Thyroid gland (tissue), 4 donors: ENCODE measurements at regions not wholly inside any gene's neighbourhood (a gene's known extent, or its start where the extent isn't known, plus 50 kb on each side); places are given as distances from the start of the nearest gene placed in this dataset.

Experiments
- DNase-seq, 2 donors: peaks; one replicate each; pipeline ENCODE4 v3.0.0-alpha.2; 2019
- H3K27ac ChIP-seq, 3 donors: fragments of 200-600 bp; sonication (generic); 1 replicate in 2 of 3; 2 replicates in 1 of 3; pipeline ENCODE4 v1.5.1; 2016 to 2019; ENCODE audit warnings: mild to moderate bottlenecking in 1 of 3, moderate library complexity in 1 of 3
- H3K27me3 ChIP-seq: fragments of 200-600 bp; sonication (generic); one replicate; pipeline ENCODE4 v1.5.1; 2019
- H3K36me3 ChIP-seq, 2 donors: fragments of 200-600 bp; sonication (generic); one replicate each; pipeline ENCODE4 v1.5.1; 2016 to 2019
- H3K4me1 ChIP-seq, 2 donors: fragments of 200-600 bp; sonication (generic); one replicate each; pipeline ENCODE4 v1.5.1; 2017 to 2019
- H3K4me3 ChIP-seq, 3 donors: fragments of 200-600 bp; sonication (generic); replicated peaks in 1 of 3; 1 replicate in 2 of 3; 2 replicates in 1 of 3; pipeline ENCODE4 v1.5.1; 2016; ENCODE audit warnings: mild to moderate bottlenecking in 1 of 3
- H3K9me3 ChIP-seq: fragments of 200-600 bp; sonication (generic); one replicate; pipeline ENCODE4 v1.5.1; 2017
- POLR2A ChIP-seq, 2 donors: fragments of 450-650 bp; IDR thresholded peaks; one replicate each; pipeline ENCODE4 v1.6.1; 2017; ENCODE audit warnings: antibody characterized with exemption in 2 of 2, mild to moderate bottlenecking in 2 of 2, moderate library complexity in 1 of 2
- WGBS, 2 donors: methylation state at CpG; one replicate each; pipeline ENCODE4 v1.1.5; 2017; 5-methylcytosine and 5-hydroxymethylcytosine counted together
- intact Hi-C: fragments of 100-400 bp; cut with DNase I; formaldehyde crosslinking; loops from one replicate; pipeline ENCODE4 v1.15.1; 2023
- TF ChIP-seq, protein P1 (sequence below), 6 experiments: fragments of 200-600 bp in 3 of 6; fragments of 450-650 bp in 3 of 6; sonication (generic) in 3 of 6; IDR thresholded peaks; one replicate each; pipeline ENCODE4 v1.5.1; 2016 to 2019; ENCODE audit warnings: antibody characterized with exemption in 6 of 6, mild to moderate bottlenecking in 2 of 6, inconsistent platforms in 1 of 6, moderate library complexity in 1 of 6

DNA sequence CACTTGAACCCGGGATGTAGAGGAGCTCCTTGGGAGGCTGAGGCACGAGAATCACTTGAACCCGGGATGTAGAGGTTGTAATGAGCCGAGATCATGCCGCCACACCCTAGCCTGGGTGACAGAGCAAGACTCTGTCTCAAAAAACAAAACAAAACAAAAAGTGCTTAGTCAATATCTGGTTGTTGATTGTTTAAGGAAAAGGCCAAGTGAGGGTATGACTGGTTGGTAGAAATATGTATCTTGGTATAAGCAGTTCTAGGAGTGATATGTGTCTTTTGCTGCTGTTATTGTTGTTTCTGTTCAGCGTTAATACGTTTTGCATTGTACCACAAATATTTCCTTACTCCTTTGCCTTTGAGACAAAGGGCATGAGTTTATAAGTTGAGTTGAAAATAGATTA lies 210.7 kb upstream of the DMRT1 start:
- no peak for DNase-seq
- TF ChIP-seq, protein P1, sequence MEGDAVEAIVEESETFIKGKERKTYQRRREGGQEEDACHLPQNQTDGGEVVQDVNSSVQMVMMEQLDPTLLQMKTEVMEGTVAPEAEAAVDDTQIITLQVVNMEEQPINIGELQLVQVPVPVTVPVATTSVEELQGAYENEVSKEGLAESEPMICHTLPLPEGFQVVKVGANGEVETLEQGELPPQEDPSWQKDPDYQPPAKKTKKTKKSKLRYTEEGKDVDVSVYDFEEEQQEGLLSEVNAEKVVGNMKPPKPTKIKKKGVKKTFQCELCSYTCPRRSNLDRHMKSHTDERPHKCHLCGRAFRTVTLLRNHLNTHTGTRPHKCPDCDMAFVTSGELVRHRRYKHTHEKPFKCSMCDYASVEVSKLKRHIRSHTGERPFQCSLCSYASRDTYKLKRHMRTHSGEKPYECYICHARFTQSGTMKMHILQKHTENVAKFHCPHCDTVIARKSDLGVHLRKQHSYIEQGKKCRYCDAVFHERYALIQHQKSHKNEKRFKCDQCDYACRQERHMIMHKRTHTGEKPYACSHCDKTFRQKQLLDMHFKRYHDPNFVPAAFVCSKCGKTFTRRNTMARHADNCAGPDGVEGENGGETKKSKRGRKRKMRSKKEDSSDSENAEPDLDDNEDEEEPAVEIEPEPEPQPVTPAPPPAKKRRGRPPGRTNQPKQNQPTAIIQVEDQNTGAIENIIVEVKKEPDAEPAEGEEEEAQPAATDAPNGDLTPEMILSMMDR (IDR thresholded peaks at IDR 0.05) = no peak
- TF ChIP-seq POLR2A (IDR thresholded peaks at IDR 0.05) = no peak
- no peaks in the 10 kb centered on the region for H3K9me3 ChIP-seq
- H3K27ac ChIP-seq = no peak overlapping the region
- WGBS, 2 donors = 91 to 95% methylated on average over 7 of the region's 7 CpGs
- no peaks in the 10 kb centered on the region for H3K27me3 ChIP-seq
- H3K4me1 ChIP-seq = peaks cover 9 to 10% of the 10 kb centered on the region in 2 donors
- no peaks in the 10 kb centered on the region for H3K36me3 ChIP-seq
- intact Hi-C loops = no loop called here
- H3K4me3 ChIP-seq = no peak overlapping the region

DNA sequence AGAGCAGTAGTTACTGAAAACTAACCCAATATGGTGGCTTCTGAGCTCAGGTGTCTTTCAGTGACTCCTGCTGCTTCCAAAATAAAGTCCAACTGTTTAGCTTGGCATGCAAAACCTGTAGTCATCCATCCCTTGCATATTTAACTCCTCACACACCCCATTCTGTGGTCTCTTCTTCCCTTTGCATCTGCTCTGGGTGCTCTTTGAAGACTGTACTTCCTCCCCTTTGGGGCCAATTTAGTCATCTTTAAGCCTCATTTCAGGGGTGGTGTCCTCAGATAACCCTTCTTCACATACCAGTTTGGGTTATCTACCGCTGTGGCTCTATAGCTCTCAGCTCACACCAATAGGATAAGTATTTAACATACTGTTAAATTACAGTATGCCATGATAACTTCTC lies 209.9 kb upstream of the DMRT1 start:
- Histone ChIP-seq H3K9me3 (no peaks in the 10 kb centered on the region), H3K4me3 (no peak overlapping the region), H3K4me1 (peaks cover 2 to 3% of the 10 kb centered on the region in 2 donors), H3K36me3 (no peaks in the 10 kb centered on the region), H3K27ac (no peak overlapping the region), H3K27me3 (no peaks in the 10 kb centered on the region)
- no peak for DNase-seq
- TF ChIP-seq, protein P1 (IDR thresholded peaks at IDR 0.05) = no peak
- no peak for TF ChIP-seq POLR2A (IDR thresholded peaks at IDR 0.05)
- intact Hi-C loops = no loop called here
- 84 to 87% methylated on average over 1 of the region's 1 CpG for WGBS, 2 donors

DNA sequence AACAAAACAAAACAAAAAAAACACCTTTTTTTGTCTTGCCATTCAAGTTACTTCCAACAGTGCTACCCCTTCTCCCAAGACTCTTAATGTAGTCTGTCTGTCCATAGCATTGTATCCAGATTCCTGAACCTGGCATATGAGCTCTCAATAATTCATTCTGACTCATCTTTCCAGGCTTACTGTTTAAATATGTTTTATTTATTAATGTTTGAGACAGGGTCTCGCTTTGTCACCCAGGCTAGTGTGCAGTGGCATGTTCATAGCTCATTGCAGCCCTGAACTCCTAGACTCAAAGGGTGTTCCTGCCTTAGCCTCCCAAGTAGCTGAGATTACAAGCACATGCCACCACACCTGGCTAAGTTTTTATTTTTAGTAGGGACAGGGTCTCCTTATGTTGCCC lies 208.0 kb upstream of the DMRT1 start:
- DNase-seq = no peak
- 91 to 100% methylated on average over 1 of the region's 1 CpG for WGBS, 2 donors
- no peak overlapping the region for H3K4me3 ChIP-seq
- peaks cover 0 to 2% of the 10 kb centered on the region in 2 donors for H3K4me1 ChIP-seq
- no peaks in the 10 kb centered on the region for H3K36me3 ChIP-seq
- TF ChIP-seq POLR2A (IDR thresholded peaks at IDR 0.05) = no peak
- TF ChIP-seq, protein P1 (IDR thresholded peaks at IDR 0.05) = no peak
- H3K9me3 ChIP-seq = no peaks in the 10 kb centered on the region
- intact Hi-C loops = no loop called here
- H3K27ac ChIP-seq = no peak overlapping the region
- H3K27me3 ChIP-seq = no peaks in the 10 kb centered on the region

DNA sequence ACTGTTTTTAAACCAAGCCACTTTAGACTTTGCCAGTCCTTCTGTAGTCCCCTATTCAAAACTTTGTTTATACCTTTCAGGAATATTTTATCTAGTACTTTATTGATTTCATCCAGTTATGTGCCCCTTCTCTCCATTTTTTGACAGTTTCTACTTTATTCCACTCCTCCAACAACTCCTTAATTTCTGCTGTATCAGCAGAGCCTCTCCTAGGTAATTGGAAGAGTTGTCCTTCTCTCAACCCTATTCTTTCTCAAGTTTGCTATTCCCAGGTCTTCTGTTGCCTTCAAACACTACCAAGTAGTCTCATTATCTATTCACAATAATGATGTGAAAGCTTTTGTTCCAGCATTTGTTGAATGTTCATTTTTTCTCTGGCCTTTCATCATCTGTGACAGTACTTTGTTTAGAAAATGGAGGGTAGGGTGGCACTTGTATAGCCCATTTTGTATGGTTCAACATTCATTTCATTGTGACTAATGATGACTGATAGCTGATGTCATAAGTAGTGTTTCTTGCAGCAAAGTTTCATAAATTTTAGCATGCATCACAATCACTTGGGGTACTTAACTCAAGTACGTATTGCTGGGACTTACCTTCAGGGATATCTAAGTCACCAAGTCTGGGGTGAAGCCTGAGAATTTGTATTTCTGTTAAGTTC lies 204.4 kb upstream of the DMRT1 start:
- 95 to 97% methylated on average over 1 of the region's 1 CpG for WGBS, 2 donors
- no peaks in the 10 kb centered on the region for H3K9me3 ChIP-seq
- H3K4me3 ChIP-seq = no peak overlapping the region
- DNase-seq = no peak
- TF ChIP-seq, protein P1 (IDR thresholded peaks at IDR 0.05) = no peak
- no peak for TF ChIP-seq POLR2A (IDR thresholded peaks at IDR 0.05)
- peaks cover 3 to 14% of the 10 kb centered on the region in 2 donors for H3K4me1 ChIP-seq
- no peaks in the 10 kb centered on the region for H3K27me3 ChIP-seq
- H3K36me3 ChIP-seq = no peaks in the 10 kb centered on the region
- intact Hi-C loops = no loop called here
- no peak overlapping the region for H3K27ac ChIP-seq

DNA sequence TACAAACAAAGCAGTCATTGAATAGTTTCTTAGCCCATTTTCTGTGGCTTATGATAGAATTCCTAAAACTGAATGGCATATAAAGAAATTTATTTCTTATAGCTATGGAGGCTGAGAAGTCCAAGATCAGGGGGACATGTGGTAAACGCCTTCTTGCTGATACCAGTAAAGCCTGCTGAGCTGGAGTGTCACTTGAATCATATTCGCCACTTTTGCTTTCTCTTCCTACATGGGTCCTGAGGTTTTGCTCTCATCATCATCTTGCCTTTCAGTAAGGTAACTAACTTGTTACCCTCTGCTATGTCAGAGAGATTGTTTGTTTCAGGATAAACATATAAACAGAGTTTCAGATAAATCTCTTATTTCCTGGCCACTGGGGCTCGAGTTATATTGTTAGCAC lies 203.3 kb upstream of the DMRT1 start:
- H3K27me3 ChIP-seq = no peaks in the 10 kb centered on the region
- H3K4me3 ChIP-seq = no peak overlapping the region
- DNase-seq = no peak
- TF ChIP-seq, protein P1 (IDR thresholded peaks at IDR 0.05) = no peak
- TF ChIP-seq POLR2A (IDR thresholded peaks at IDR 0.05) = no peak
- peaks cover 12 to 24% of the 10 kb centered on the region in 2 donors for H3K4me1 ChIP-seq
- 65 to 70% methylated on average over 3 of the region's 3 CpGs for whole genome bisulfite sequencing, 2 donors
- no peaks in the 10 kb centered on the region for H3K9me3 ChIP-seq
- intact Hi-C loops = no loop called here
- no peaks in the 10 kb centered on the region for H3K36me3 ChIP-seq
- H3K27ac ChIP-seq = peak overlapping the region; percentile 1 to 45 (median 3)
